ENCODE measurements at regions not wholly inside any gene's neighbourhood (a gene's known extent, or its start where the extent isn't known, plus 50 kb on each side); places are given as distances from the start of the nearest gene placed in this dataset.
"Not testable (repeated sequence)": the region's sequence is repeated elsewhere in the genome, so short reads cannot be mapped to it uniquely, and the experiment has no call there.

- DNase-seq (ENCODE audit: extremely low read depth, low read depth, low spot score) = no peak
Measured at GRCh38 chr2:17148407-17149145, 369.7 kb downstream of the RAD51AP2 start.

DNA sequence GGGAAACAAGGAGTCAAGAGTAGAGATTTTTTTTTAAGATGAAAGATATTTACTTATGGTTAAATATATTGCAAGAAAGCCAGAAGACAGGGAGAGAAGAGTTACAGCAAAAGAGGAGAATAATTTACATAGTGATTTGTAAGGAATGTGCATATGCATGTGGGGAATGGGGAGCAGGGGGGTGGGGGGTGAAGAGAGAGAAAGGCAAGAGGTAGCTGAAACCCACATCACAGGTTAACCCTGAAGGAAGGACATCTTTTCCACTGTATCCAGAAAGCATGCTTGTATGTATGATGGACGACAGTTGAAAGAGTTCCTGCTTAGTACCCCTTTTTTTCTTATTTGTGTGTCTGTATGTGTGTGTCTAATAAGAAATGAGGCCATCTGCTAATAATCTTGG is 371.9 kb downstream of the RAD51AP2 start:
- no peak for DNase-seq (ENCODE audit: extremely low read depth, low read depth, low spot score)

- no peak for DNase-seq (ENCODE audit: extremely low read depth, low read depth, low spot score)
Measured at GRCh38 chr2:17136877-17137276, 381.4 kb downstream of the RAD51AP2 start.

GRCh38 chr2:17136231-17136630 is 382.0 kb downstream of the RAD51AP2 start:
- no peak for DNase-seq (ENCODE audit: extremely low read depth, low read depth, low spot score)

DNA sequence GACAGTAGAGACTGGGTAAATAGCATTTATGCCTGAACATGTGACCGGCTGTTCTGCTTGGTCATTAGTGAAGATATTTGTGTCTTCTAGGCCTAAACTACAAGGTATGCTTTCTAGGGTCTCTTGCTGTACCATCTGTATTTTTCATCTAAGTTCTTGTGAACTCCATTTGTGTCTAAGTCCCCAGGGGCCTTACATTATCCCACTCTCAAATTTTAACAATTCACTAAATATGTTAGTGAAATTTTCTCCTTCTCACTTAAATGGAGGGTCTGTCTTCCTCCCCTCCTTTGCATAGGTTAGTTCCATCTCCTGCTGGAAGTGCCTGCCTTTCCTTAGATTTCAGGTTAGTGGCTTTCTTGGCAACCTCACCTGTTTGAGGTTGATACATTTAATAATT is 382.6 kb downstream of the RAD51AP2 start:
- DNase-seq (ENCODE audit: extremely low read depth, low read depth, low spot score) = no peak

GRCh38 chr2:17133052-17133671 is 385.1 kb downstream of the RAD51AP2 start:
- no peak for DNase-seq (ENCODE audit: extremely low read depth, low read depth, low spot score)

- not testable (repeated sequence) for DNase-seq (ENCODE audit: extremely low read depth, low read depth, low spot score)
Measured at GRCh38 chr2:17130627-17131026, 387.6 kb downstream of the RAD51AP2 start.

GRCh38 chr2:17125989-17126620 is 392.1 kb downstream of the RAD51AP2 start:
- no peak for DNase-seq (ENCODE audit: extremely low read depth, low read depth, low spot score)

DNA sequence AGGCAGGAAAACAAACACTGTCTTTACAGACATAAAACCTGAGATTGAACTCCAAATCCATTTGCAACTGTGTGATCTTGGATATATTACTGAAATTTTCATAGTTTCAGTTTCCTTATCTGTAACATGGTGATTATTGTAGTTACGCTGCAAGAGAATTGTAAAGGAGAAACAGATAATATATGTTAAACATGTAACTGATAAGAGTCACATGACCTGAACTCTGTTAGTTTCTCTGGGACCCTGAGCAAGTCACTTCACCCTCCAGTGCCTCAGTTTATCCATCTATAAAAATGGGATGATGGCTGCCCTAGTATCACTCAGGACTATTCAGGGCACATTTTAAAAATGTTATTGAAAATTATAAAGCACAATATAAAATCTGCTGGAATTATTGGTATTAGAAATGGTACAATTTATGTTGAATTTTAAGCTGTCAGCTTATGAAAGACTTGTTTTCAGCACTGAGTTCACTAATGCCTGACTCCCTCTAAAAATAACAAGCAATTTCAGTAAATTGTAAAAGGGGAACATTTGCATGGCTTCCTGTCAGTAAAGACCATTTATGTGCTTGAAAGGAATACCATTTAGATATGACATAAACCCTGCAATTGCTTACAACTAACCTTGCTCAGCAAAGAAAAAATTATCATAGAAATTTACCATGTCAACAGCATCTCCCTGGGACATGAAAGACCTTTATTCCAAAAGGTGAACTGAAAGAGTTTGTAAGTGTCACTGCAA is 393.5 kb downstream of the RAD51AP2 start:
- DNase-seq (ENCODE audit: extremely low read depth, low read depth, low spot score) = no peak

DNA sequence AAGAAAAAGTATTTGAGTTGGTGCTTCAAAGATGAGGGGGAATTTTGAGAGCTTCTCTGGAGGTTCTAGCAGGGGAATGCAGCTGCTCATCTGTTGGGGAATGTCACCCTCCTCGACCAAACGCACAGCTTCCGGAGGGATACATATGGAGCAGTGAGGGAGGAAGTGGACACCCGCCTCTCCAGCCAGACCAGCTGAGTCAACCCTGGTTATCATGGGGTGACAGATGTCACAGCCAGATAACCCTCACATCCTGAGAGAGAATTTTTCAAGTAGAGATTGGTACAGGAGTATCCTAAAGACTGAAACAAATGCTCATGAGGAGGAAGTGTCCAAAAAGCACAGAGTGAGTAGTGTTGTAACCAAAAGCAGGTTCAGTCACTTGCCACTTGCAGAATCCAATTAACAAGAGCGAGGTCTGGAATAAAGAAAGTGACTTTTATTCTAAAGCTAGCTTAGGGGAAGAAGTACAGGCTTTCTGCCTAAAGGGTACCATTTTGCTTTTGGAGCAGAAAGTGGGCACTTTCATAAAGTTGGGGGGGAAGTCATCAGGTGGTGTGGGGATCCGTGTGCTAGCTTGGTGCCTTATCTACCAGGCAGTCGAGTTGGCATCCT is 395.2 kb downstream of the RAD51AP2 start:
- DNase-seq (ENCODE audit: extremely low read depth, low read depth, low spot score) = no peak

DNA sequence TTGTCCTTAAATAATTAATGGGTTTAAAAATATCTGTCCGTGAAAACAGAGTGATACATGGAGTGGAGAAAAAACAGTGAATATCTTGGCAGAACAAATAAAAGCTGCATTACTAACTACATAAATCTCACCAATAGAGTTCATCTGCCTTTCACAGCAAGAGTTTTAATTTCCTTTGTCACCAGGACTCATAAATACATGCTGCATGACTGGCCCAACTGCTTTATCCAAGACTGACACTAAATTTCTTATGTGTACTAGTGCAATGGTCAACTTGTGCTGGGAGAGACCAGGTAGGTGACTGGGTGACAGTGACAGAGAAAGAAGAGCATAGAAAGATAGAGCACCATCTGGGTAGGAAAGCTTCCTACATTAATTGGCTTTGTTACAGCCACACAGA is 402.8 kb downstream of the RAD51AP2 start:
- no peak for DNase-seq (ENCODE audit: extremely low read depth, low read depth, low spot score)

- no peak for DNase-seq (ENCODE audit: extremely low read depth, low read depth, low spot score)
Measured at GRCh38 chr2:17115042-17115441, 403.2 kb downstream of the RAD51AP2 start.

- no peak for DNase-seq (ENCODE audit: extremely low read depth, low read depth, low spot score)
Measured at GRCh38 chr2:17107871-17108270, 410.4 kb downstream of the RAD51AP2 start.

GRCh38 chr2:17107151-17107550 is 411.1 kb downstream of the RAD51AP2 start:
- no peak for DNase-seq (ENCODE audit: extremely low read depth, low read depth, low spot score)

- no peak for DNase-seq (ENCODE audit: extremely low read depth, low read depth, low spot score)
Measured at GRCh38 chr2:17106418-17106817, 411.8 kb downstream of the RAD51AP2 start.

GRCh38 chr2:17104454-17104853 is 413.8 kb downstream of the RAD51AP2 start:
- DNase-seq (ENCODE audit: extremely low read depth, low read depth, low spot score) = no peak

- no peak for DNase-seq (ENCODE audit: extremely low read depth, low read depth, low spot score)
Measured at GRCh38 chr2:17101596-17101995, 416.6 kb downstream of the RAD51AP2 start.

DNA sequence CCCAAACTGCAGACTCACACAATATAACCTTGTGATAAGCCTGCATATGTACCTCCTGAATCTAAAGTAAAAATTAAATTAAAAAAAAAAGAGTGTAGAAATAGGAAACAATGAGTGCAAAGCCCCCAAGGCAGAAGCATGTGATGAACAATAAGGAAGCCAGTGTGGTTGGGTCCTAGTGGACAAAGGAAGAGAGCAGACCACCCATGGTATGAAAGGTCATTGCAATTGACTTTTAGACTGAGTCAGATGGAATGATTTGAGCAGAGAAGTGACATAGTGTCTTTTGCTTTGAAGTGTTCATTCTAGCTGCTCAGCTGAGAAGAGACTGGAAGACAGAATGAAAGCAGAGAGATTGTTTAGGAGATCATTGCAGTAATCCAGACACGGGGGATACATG is 417.1 kb downstream of the RAD51AP2 start:
- no peak for DNase-seq (ENCODE audit: extremely low read depth, low read depth, low spot score)

DNA sequence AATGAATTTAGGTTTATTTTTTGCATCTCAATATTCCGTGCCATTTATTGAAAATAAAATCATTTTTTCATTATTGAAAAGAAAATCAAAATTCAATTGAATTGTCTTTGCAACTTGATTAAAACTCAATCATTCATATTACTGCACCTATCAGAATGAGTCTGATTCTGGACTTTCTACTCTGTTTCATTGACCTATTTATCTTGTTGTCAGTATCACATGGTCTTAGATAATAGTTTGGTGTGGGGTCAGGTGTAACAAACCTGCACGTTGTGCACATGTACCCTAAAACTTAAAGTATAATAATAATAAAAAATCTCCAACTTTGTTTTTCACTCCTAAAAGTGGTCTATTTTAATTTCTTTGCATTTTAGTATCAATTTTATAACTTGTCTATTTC is 422.9 kb downstream of the RAD51AP2 start:
- DNase-seq (ENCODE audit: extremely low read depth, low read depth, low spot score) = no peak

DNA sequence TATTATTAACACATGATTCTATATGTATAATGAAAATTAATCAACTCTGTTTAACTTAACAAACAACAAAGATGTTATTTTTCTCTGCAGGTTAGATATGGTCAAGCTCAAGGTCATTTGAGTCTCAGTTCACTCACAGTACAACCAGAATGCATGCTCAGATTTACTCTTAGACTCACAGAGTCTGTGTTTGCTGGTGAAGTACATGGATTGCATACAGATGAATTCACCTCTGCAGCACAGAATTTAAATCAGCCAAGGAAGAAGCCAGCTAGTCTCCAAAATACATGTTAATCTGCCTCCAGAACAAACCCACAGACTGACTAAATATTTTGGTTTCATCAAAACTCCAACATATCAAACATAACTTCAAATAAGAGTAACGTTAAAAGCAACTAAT is 424.5 kb downstream of the RAD51AP2 start:
- DNase-seq (ENCODE audit: extremely low read depth, low read depth, low spot score) = no peak

GRCh38 chr2:17086990-17087389 is 421.4 kb upstream of the CYRIA start:
- no peak for DNase-seq (ENCODE audit: extremely low read depth, low read depth, low spot score)
